Stimulated activated naive CD4-positive, alpha-beta T cell treated with Interleukin-2 at 50 U/mL for 16 hours (primary cell): ENCODE measurements at regions not wholly inside any gene's neighbourhood (a gene's known extent, or its start where the extent isn't known, plus 50 kb on each side); places are given as distances from the start of the nearest gene placed in this dataset.

Source experiments
- DNase-seq: peaks from one replicate; lab custom pipeline; 2025; lab: John Stamatoyannopoulos, UW

GRCh38 chr3:193827040-193827669 lies 234.1 kb downstream of the OPA1 start:
- no peak for DNase-seq

- DNase-seq: no peak
Observed at GRCh38 chr3:193827871-193828270, 234.9 kb downstream of the OPA1 start.

- no peak for DNase-seq
Observed at GRCh38 chr3:193828477-193828876, 235.5 kb downstream of the OPA1 start.

GRCh38 chr3:193829781-193830180 lies 236.8 kb downstream of the OPA1 start:
- no peak for DNase-seq

- no peak for DNase-seq
Observed at GRCh38 chr3:193830791-193831191, 237.8 kb downstream of the OPA1 start.

- no peak for DNase-seq
Observed at GRCh38 chr3:193831495-193832455, 238.8 kb downstream of the OPA1 start.

GRCh38 chr3:193832833-193833413 lies 239.9 kb downstream of the OPA1 start:
- no peak for DNase-seq

GRCh38 chr3:193833592-193833991 lies 240.6 kb downstream of the OPA1 start:
- DNase-seq: no peak

GRCh38 chr3:193835414-193835813 lies 242.4 kb downstream of the OPA1 start:
- no peak for DNase-seq

- DNase-seq: no peak
Observed at GRCh38 chr3:193836511-193836910, 243.5 kb downstream of the OPA1 start.

- no peak for DNase-seq
Observed at GRCh38 chr3:193836918-193837317, 243.9 kb downstream of the OPA1 start.

- DNase-seq: no peak
Observed at GRCh38 chr3:193837347-193837827, 244.4 kb downstream of the OPA1 start.

- DNase-seq: no peak
Observed at GRCh38 chr3:193840111-193840641, 247.2 kb downstream of the OPA1 start.

- DNase-seq: no peak
Observed at GRCh38 chr3:193841581-193841980, 248.6 kb downstream of the OPA1 start.

GRCh38 chr3:193842029-193842798 lies 249.2 kb downstream of the OPA1 start:
- no peak for DNase-seq

- DNase-seq: no peak
Observed at GRCh38 chr3:193842832-193843473, 249.9 kb downstream of the OPA1 start.

GRCh38 chr3:193843474-193844301 lies 250.7 kb downstream of the OPA1 start:
- no peak for DNase-seq

GRCh38 chr3:193844472-193844871 lies 251.5 kb downstream of the OPA1 start:
- DNase-seq: no peak

GRCh38 chr3:193845144-193845543 lies 252.1 kb downstream of the OPA1 start:
- DNase-seq: no peak

GRCh38 chr3:193846569-193846968 lies 253.6 kb downstream of the OPA1 start:
- DNase-seq: no peak
